ENCODE measurements at regions not wholly inside any gene's neighbourhood (a gene's known extent, or its start where the extent isn't known, plus 50 kb on each side); places are given as distances from the start of the nearest gene placed in this dataset.

DNA sequence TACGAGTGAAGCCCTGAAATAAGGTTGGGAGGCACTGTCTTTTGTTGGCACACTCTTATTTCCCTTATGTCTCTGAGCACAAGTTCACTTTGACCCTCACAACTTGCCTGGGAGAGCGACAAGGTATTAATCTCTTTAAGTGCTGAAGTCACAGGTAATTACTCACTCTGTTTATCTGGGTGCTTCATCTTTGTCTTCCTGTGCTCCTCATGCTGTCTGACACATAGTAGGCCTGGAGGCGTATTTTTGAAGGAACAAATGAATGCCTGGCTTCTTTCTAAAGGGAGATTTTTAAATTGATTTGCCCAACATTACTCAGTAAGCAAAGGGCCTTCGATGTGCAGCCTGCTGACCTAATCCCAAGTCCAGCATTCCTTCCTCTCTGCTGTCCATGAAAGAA, 507.1 kb upstream of the TNP1 start:
- no peak for TF ChIP-seq POLR2A (IDR thresholded peaks at IDR 0.05)
- TF ChIP-seq CTCF (IDR thresholded peaks at IDR 0.05) = no peak

All from uterus (tissue), 2 donors.